SK-N-SH treated with all-trans-retinoic acid at 6 μM for 48 hours (cell line): ENCODE measurements at regions not wholly inside any gene's neighbourhood (a gene's known extent, or its start where the extent isn't known, plus 50 kb on each side); places are given as distances from the start of the nearest gene placed in this dataset.

ENCODE experiments used
- POU6F1 ChIP-seq: fragments of 250-450 bp; sonication (Bioruptor Pico); IDR thresholded peaks from 2 replicates; pipeline ENCODE4 v1.8.0; 2021; ENCODE audit warnings: low read depth, mild to moderate bottlenecking, moderate library complexity, borderline replicate concordance
- RARB ChIP-seq: fragments of 250-450 bp; sonication (Bioruptor Pico); IDR thresholded peaks from 2 replicates; pipeline ENCODE4 v1.8.0; 2021; ENCODE audit warnings: mild to moderate bottlenecking, moderate library complexity

- TF ChIP-seq POU6F1 (CRISPR knock-in tag) (no peak), RARB (CRISPR knock-in tag) (no peak)
These were observed 182.6 kb upstream of the C9orf72 start for GRCh38 chr9:27755846-27756245.
